HG02763 (cell line): ENCODE measurements at regions not wholly inside any gene's neighbourhood (a gene's known extent, or its start where the extent isn't known, plus 50 kb on each side); places are given as distances from the start of the nearest gene placed in this dataset.

Experiments used
- ATAC-seq: cut with Tn5 transposase; IDR thresholded peaks from one replicate; pipeline ENCODE4 v1.9.1; 2021; ENCODE audit warnings: mild to moderate bottlenecking, moderate library complexity; ENCODE audit not compliant: unreplicated experiment

DNA sequence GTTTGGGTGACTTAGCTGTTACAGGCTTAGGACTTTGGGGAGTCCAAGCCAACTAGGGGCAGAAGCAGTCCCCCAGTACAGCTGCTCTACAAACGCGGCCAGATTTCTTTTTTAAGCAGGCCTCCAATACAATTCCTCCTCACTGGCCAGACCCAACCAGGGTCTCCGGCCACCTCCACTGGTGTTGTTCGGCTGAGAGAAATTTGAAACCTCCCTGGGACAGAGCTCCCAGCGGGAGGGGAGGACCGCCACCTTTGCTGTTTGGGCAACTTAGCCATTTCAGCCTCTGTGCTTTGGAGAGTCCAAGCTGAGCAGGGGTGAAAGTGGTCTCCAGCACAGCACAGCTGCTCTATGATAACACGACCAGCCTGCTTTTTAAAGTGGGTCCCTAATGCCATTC, 59.4 kb upstream of the KHDRBS2 start:
- no peak for ATAC-seq

- ATAC-seq = no peak
Observed at GRCh38 chr6:62344850-62345249, 58.8 kb upstream of the KHDRBS2 start.

GRCh38 chr6:62338477-62338876, 52.5 kb upstream of the KHDRBS2 start:
- no peak for ATAC-seq
